AG09309 (cell line): ENCODE measurements at regions not wholly inside any gene's neighbourhood (a gene's known extent, or its start where the extent isn't known, plus 50 kb on each side); places are given as distances from the start of the nearest gene placed in this dataset.

ENCODE experiments used
- DNase-seq: peaks from one replicate; pipeline ENCODE4 v3.0.0-alpha.2; 2010; ENCODE audit warnings: low read depth
- H3K4me3 ChIP-seq: 2 replicates; pipeline ENCODE4 v1.5.1; 2011; ENCODE audit warnings: mild to moderate bottlenecking, low read depth, low read length, moderate library complexity; ENCODE audit not compliant: control insufficient read depth
- CTCF ChIP-seq: IDR thresholded peaks from 2 replicates; pipeline ENCODE4 v1.5.1; 2011; ENCODE audit warnings: mild to moderate bottlenecking, low read depth, low read length, inconsistent platforms; ENCODE audit not compliant: insufficient read depth, control insufficient read depth; ENCODE audit errors: missing control alignments

- DNase-seq: no peak
- H3K4me3 ChIP-seq: no peak overlapping the region
- no peak for TF ChIP-seq CTCF
These were observed 171.0 kb upstream of the NEBL start for GRCh38 chr10:21068026-21068656.

DNA sequence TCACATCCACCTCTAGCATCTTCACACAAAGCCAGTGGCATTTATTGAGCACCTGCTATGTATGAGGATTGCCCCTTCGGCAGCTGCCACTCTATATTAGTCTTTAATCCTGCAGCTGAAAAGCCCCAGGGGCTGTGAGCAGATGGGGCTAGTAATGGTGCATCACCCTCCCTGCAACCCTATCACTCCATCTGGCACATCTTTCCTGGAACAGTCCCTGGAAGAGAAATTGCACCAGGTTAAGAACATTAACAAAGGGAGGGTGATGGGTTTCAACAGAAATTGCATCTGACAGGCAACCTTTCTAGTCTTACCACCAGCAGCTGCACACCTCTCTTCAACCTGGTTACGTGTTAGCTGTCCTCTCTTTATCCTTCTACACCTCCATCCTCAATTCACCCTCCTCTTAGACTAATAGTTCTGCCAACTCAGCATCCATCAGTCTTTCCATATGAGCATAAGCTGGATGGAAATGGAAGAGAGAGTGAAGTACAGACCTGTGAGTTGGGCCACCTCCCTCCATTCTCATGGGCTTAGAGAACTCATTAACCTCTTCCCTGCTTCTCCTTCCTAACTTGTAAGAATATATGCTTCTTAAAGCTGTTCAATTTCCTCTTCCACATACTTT, 168.6 kb upstream of the NEBL start:
- no peak for DNase-seq
- no peak overlapping the region for H3K4me3 ChIP-seq
- no peak for TF ChIP-seq CTCF

GRCh38 chr10:21061982-21062381, 164.9 kb upstream of the NEBL start:
- no peak overlapping the region for H3K4me3 ChIP-seq
- DNase-seq: no peak
- no peak for TF ChIP-seq CTCF

- H3K4me3 ChIP-seq: no peak overlapping the region
- no peak for TF ChIP-seq CTCF
- DNase-seq: no peak
These were observed 164.1 kb upstream of the NEBL start for GRCh38 chr10:21061184-21061583.

- no peak for TF ChIP-seq CTCF
- no peak overlapping the region for H3K4me3 ChIP-seq
- DNase-seq: no peak
These were observed 163.5 kb upstream of the NEBL start for GRCh38 chr10:21060626-21061025.

DNA sequence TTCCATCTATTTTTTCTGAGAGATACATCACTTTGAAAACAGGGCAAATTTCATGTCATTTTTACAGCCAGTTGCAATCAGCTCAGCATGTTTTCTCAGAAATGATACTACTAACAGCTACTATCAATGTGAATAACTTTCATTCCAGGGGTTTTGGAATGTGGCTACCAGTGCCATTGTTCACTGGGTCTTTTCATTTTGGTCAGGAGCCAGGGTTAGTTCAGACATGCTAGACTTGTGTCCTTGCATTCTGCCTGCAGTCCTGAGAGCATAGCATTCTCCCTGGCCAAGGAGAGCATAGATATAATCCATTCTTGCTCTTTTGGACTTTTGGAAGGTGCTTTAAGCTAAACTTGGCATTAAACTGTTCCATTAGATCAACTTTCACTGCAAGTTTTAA, 160.9 kb upstream of the NEBL start:
- no peak overlapping the region for H3K4me3 ChIP-seq
- TF ChIP-seq CTCF: no peak
- no peak for DNase-seq
